ENCODE measurements at regions not wholly inside any gene's neighbourhood (a gene's known extent, or its start where the extent isn't known, plus 50 kb on each side); places are given as distances from the start of the nearest gene placed in this dataset.
"Not testable (repeated sequence)": the region's sequence is repeated elsewhere in the genome, so short reads cannot be mapped to it uniquely, and the experiment has no call there.

DNA sequence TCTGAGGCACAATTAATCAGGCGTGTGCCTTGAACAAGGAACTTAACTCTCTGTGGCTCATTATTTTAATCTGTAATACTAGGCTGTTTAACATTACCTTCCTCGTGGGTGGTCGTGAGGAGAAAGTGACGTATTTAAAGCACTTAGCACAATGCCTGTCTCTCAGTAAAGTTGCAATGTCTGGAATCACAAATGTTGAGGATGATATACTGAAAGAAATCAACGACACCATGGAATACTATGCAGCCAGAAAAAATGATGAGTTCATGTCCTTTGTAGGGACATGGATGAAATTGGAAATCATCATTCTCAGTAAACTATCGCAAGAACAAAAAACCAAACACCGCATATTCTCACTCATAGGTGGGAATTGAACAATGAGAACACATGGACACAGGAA lies 1320.0 kb upstream of the TMEM132C start:
- TF ChIP-seq, protein P1, sequence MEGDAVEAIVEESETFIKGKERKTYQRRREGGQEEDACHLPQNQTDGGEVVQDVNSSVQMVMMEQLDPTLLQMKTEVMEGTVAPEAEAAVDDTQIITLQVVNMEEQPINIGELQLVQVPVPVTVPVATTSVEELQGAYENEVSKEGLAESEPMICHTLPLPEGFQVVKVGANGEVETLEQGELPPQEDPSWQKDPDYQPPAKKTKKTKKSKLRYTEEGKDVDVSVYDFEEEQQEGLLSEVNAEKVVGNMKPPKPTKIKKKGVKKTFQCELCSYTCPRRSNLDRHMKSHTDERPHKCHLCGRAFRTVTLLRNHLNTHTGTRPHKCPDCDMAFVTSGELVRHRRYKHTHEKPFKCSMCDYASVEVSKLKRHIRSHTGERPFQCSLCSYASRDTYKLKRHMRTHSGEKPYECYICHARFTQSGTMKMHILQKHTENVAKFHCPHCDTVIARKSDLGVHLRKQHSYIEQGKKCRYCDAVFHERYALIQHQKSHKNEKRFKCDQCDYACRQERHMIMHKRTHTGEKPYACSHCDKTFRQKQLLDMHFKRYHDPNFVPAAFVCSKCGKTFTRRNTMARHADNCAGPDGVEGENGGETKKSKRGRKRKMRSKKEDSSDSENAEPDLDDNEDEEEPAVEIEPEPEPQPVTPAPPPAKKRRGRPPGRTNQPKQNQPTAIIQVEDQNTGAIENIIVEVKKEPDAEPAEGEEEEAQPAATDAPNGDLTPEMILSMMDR (IDR thresholded peaks at IDR 0.05): not testable (repeated sequence)
- not testable (repeated sequence) for TF ChIP-seq POLR2A (IDR thresholded peaks at IDR 0.05)
